Neural cell (in vitro differentiated cells): ENCODE measurements at regions not wholly inside any gene's neighbourhood (a gene's known extent, or its start where the extent isn't known, plus 50 kb on each side); places are given as distances from the start of the nearest gene placed in this dataset.

Experiments
- CTCF ChIP-seq: fragments of 450-650 bp; IDR thresholded peaks from 2 replicates; pipeline ENCODE4 v1.5.1; 2014; ENCODE audit warnings: antibody characterized with exemption, mild to moderate bottlenecking, moderate library complexity; ENCODE audit not compliant: poor library complexity, severe bottlenecking
- MXI1 ChIP-seq: fragments of 450-650 bp; conservative IDR thresholded peaks from 2 replicates; pipeline ENCODE4 v1.6.1; 2014; ENCODE audit warnings: antibody characterized with exemption, mild to moderate bottlenecking; ENCODE audit not compliant: poor library complexity, severe bottlenecking
- TAF1 ChIP-seq: IDR thresholded peaks from 2 replicates; pipeline ENCODE4 v1.6.1; 2012; ENCODE audit warnings: low read depth

GRCh38 chr2:150122156-150122555 is 365.3 kb downstream of the RND3 start:
- TF ChIP-seq CTCF (no peak), MXI1 (no peak), TAF1 (no peak)
